ENCODE measurements at regions not wholly inside any gene's neighbourhood (a gene's known extent, or its start where the extent isn't known, plus 50 kb on each side); places are given as distances from the start of the nearest gene placed in this dataset.

GRCh38 chr3:44100298-44100695, 141.4 kb upstream of the TOPAZ1 start:
- DNase-seq, result no peak

- no peak for DNase-seq
Measured at GRCh38 chr3:44104043-44104442, 137.6 kb upstream of the TOPAZ1 start.

- no peak for DNase-seq
Measured at GRCh38 chr3:44104668-44105321, 136.9 kb upstream of the TOPAZ1 start.

GRCh38 chr3:44105571-44105970, 136.1 kb upstream of the TOPAZ1 start:
- DNase-seq, result no peak

GRCh38 chr3:44106756-44107155, 134.9 kb upstream of the TOPAZ1 start:
- DNase-seq, result no peak

- DNase-seq, result no peak
Measured at GRCh38 chr3:44108481-44108880, 133.2 kb upstream of the TOPAZ1 start.

- DNase-seq, result no peak
Measured at GRCh38 chr3:44109771-44110361, 131.8 kb upstream of the TOPAZ1 start.

GRCh38 chr3:44110648-44111047, 131.0 kb upstream of the TOPAZ1 start:
- no peak for DNase-seq

GRCh38 chr3:44111482-44111881, 130.2 kb upstream of the TOPAZ1 start:
- no peak for DNase-seq

GRCh38 chr3:44114142-44114541, 127.5 kb upstream of the TOPAZ1 start:
- no peak for DNase-seq

GRCh38 chr3:44117239-44117638, 124.4 kb upstream of the TOPAZ1 start:
- no peak for DNase-seq

- DNase-seq, result no peak
Measured at GRCh38 chr3:44117736-44118135, 124.0 kb upstream of the TOPAZ1 start.

GRCh38 chr3:44120721-44121582, 120.7 kb upstream of the TOPAZ1 start:
- DNase-seq, result no peak

- no peak for DNase-seq
Measured at GRCh38 chr3:44125246-44125645, 116.4 kb upstream of the TOPAZ1 start.

- no peak for DNase-seq
Measured at GRCh38 chr3:44125882-44126281, 115.8 kb upstream of the TOPAZ1 start.

GRCh38 chr3:44128057-44128775, 113.5 kb upstream of the TOPAZ1 start:
- DNase-seq, result no peak

GRCh38 chr3:44130249-44130648, 111.4 kb upstream of the TOPAZ1 start:
- DNase-seq, result no peak

- no peak for DNase-seq
Measured at GRCh38 chr3:44132061-44132460, 109.6 kb upstream of the TOPAZ1 start.

- no peak for DNase-seq
Measured at GRCh38 chr3:44132593-44132992, 109.1 kb upstream of the TOPAZ1 start.

GRCh38 chr3:44136421-44136820, 105.3 kb upstream of the TOPAZ1 start:
- DNase-seq, result peak; percentile 9

- no peak for DNase-seq
Measured at GRCh38 chr3:44146073-44146472, 95.6 kb upstream of the TOPAZ1 start.

- no peak for DNase-seq
Measured at GRCh38 chr3:44159696-44160300, 81.9 kb upstream of the TOPAZ1 start.

GRCh38 chr3:44160818-44161217, 80.9 kb upstream of the TOPAZ1 start:
- DNase-seq, result no peak

All from T1000 (cell line).